Activated naive CD4-positive, alpha-beta T cell treated with anti-CD3 and anti-CD28 coated beads for 36 hours (primary cell): ENCODE measurements at regions not wholly inside any gene's neighbourhood (a gene's known extent, or its start where the extent isn't known, plus 50 kb on each side); places are given as distances from the start of the nearest gene placed in this dataset.
"Not testable (repeated sequence)": the region's sequence is repeated elsewhere in the genome, so short reads cannot be mapped to it uniquely, and the experiment has no call there.

Experiments
- CTCF ChIA-PET: fragments of 350-600 bp; sonication (Branson Sonifier 250); formaldehyde crosslinking; loops from one replicate; lab custom pipeline; 2021; ENCODE audit warnings: antibody characterized with exemption; lab: Charles Lee
- DNase-seq: peaks from one replicate; pipeline ENCODE4 v3.0.0-alpha.2; 2020
- H3K27ac Mint-ChIP-seq: one replicate; pipeline ENCODE4 v1.8.0; 2021; ENCODE audit warnings: mild to moderate bottlenecking, mixed read lengths
- H3K27me3 Mint-ChIP-seq: one replicate; pipeline ENCODE4 v1.8.0; 2021; ENCODE audit warnings: low read depth, mixed read lengths
- H3K36me3 Mint-ChIP-seq: one replicate; pipeline ENCODE4 v1.8.0; 2021; ENCODE audit warnings: low read depth, mixed read lengths
- H3K4me1 Mint-ChIP-seq: one replicate; pipeline ENCODE4 v1.8.0; 2021; ENCODE audit warnings: low read depth, mixed read lengths
- H3K4me3 Mint-ChIP-seq: one replicate; pipeline ENCODE4 v1.8.0; 2021; ENCODE audit warnings: mild to moderate bottlenecking, moderate library complexity, mixed read lengths
- H3K9me3 Mint-ChIP-seq: one replicate; pipeline ENCODE4 v1.8.0; 2021; ENCODE audit warnings: mixed read lengths
- intact Hi-C: fragments of 100-400 bp; cut with micrococcal nuclease; formaldehyde crosslinking; loops from one replicate; pipeline ENCODE4 v1.15.1; 2023

DNA sequence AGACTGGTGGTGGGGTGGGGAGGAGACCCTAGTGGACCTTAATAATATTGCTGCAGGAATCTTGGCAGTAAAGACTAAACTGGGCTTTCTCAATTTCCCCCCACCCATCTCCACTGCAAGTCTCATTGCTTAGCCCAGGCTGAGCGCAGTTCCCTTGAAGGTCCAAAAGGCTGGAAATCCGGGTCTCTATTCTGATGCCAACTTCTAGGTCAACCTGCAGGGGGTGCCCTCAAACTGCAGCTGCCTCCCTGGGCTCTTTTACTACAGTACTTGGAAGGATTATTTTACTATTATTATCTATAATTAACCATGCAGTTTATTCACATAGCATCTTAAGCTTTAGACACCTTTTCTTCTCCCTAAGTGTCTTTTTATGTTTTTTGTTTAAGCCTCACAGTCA, 85.4 kb upstream of the WARS2 start:
- intact Hi-C loops: no loop called here
- no peaks in the 10 kb centered on the region for H3K9me3 Mint-ChIP-seq

GRCh38 chr1:119226321-119226720, 85.9 kb upstream of the WARS2 start:
- DNase-seq: no peak
- Mint-ChIP-seq H3K27ac (no peak overlapping the region), H3K4me3 (no peak overlapping the region), H3K9me3 (no peaks in the 10 kb centered on the region), H3K27me3 (no peaks in the 10 kb centered on the region), H3K4me1 (no peaks in the 10 kb centered on the region), H3K36me3 (peaks cover 7% of the 10 kb centered on the region)
- CTCF ChIA-PET: interaction anchor here (0.6 kb wide), 1 partner anchor 160 kb away, joined by 3 read pairs; no protein-coding TSS in a partner anchor
- intact Hi-C loops: no loop called here

More for the DNA sequence above, 85.4 kb upstream of the WARS2 start:
- no peak overlapping the region for H3K4me3 Mint-ChIP-seq
- CTCF ChIA-PET: interaction anchor here (0.6 kb wide), 1 partner anchor 160 kb away, joined by 3 read pairs; no protein-coding TSS in a partner anchor
- H3K36me3 Mint-ChIP-seq: peaks cover 7% of the 10 kb centered on the region
- H3K27ac Mint-ChIP-seq: no peak overlapping the region
- no peaks in the 10 kb centered on the region for H3K4me1 Mint-ChIP-seq
- no peak for DNase-seq
- no peaks in the 10 kb centered on the region for H3K27me3 Mint-ChIP-seq

GRCh38 chr1:119226913-119227312, 86.5 kb upstream of the WARS2 start:
- no peak overlapping the region for H3K4me3 Mint-ChIP-seq
- intact Hi-C loops: no loop called here
- H3K4me1 Mint-ChIP-seq: no peaks in the 10 kb centered on the region
- no peak for DNase-seq
- H3K27ac Mint-ChIP-seq: no peak overlapping the region
- H3K27me3 Mint-ChIP-seq: no peaks in the 10 kb centered on the region
- peaks cover 7% of the 10 kb centered on the region for H3K36me3 Mint-ChIP-seq
- CTCF ChIA-PET: no interaction called here
- no peaks in the 10 kb centered on the region for H3K9me3 Mint-ChIP-seq

- CTCF ChIA-PET: no interaction called here
- Mint-ChIP-seq H3K4me3 (no peak overlapping the region), H3K36me3 (peaks cover 7% of the 10 kb centered on the region), H3K27me3 (no peaks in the 10 kb centered on the region), H3K9me3 (no peaks in the 10 kb centered on the region), H3K4me1 (no peaks in the 10 kb centered on the region), H3K27ac (no peak overlapping the region)
- no peak for DNase-seq
- intact Hi-C loops: no loop called here
Measured at GRCh38 chr1:119227456-119227855, 87.0 kb upstream of the WARS2 start.

- Mint-ChIP-seq H3K36me3 (peaks cover 3% of the 10 kb centered on the region), H3K9me3 (no peaks in the 10 kb centered on the region), H3K27ac (no peak overlapping the region), H3K4me1 (no peaks in the 10 kb centered on the region), H3K4me3 (no peak overlapping the region), H3K27me3 (no peaks in the 10 kb centered on the region)
- no peak for DNase-seq
- CTCF ChIA-PET: no interaction called here
- intact Hi-C loops: no loop called here
Measured at GRCh38 chr1:119228335-119229080, 88.1 kb upstream of the WARS2 start.

- Mint-ChIP-seq H3K4me3 (no peak overlapping the region), H3K27ac (no peak overlapping the region), H3K4me1 (no peaks in the 10 kb centered on the region), H3K36me3 (peaks cover 4% of the 10 kb centered on the region), H3K27me3 (no peaks in the 10 kb centered on the region), H3K9me3 (no peaks in the 10 kb centered on the region)
- DNase-seq: no peak
- intact Hi-C loops: no loop called here
- CTCF ChIA-PET: no interaction called here
Measured at GRCh38 chr1:119235120-119235519, 94.7 kb upstream of the WARS2 start.

- intact Hi-C loops: no loop called here
- H3K4me1 Mint-ChIP-seq: no peaks in the 10 kb centered on the region
- CTCF ChIA-PET: interaction anchor here (0.9 kb wide), 1 partner anchor 9 kb away, joined by 3 read pairs; no protein-coding TSS in a partner anchor
- no peaks in the 10 kb centered on the region for H3K9me3 Mint-ChIP-seq
- DNase-seq: no peak
- H3K36me3 Mint-ChIP-seq: no peaks in the 10 kb centered on the region
- H3K27ac Mint-ChIP-seq: no peak overlapping the region
- no peaks in the 10 kb centered on the region for H3K27me3 Mint-ChIP-seq
- no peak overlapping the region for H3K4me3 Mint-ChIP-seq
Measured at GRCh38 chr1:119245881-119246280, 105.4 kb upstream of the WARS2 start.

DNA sequence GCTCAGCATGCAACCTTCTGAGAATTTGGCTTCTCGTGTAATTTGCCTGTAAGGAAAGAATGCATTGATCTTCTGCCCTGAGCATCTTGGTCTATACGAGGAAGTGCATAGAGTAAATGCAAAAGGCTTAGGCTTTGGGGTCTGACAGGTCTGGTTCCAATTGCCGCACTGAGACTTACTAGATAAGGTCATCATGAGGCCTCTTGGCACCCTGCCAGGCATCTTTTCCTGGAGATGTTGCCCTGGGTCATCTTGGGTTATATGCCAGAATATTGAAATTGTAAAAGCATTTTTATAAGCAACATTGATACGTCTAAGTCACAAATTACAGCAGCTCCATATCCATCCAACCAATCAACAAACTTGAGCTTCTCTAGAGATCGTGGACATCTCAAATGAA, 108.8 kb upstream of the WARS2 start:
- intact Hi-C loops: no loop called here
- Mint-ChIP-seq H3K36me3 (no peaks in the 10 kb centered on the region), H3K27me3 (no peaks in the 10 kb centered on the region), H3K27ac (no peak overlapping the region), H3K4me1 (no peaks in the 10 kb centered on the region), H3K4me3 (no peak overlapping the region), H3K9me3 (no peaks in the 10 kb centered on the region)
- no peak for DNase-seq
- CTCF ChIA-PET: no interaction called here

GRCh38 chr1:119250299-119250698, 109.8 kb upstream of the WARS2 start:
- H3K27me3 Mint-ChIP-seq: no peaks in the 10 kb centered on the region
- H3K27ac Mint-ChIP-seq: no peak overlapping the region
- intact Hi-C loops: no loop called here
- H3K36me3 Mint-ChIP-seq: no peaks in the 10 kb centered on the region
- H3K4me3 Mint-ChIP-seq: no peak overlapping the region
- CTCF ChIA-PET: no interaction called here
- H3K4me1 Mint-ChIP-seq: no peaks in the 10 kb centered on the region
- no peak for DNase-seq
- H3K9me3 Mint-ChIP-seq: no peaks in the 10 kb centered on the region

GRCh38 chr1:119251751-119252150, 111.3 kb upstream of the WARS2 start:
- CTCF ChIA-PET: no interaction called here
- H3K27ac Mint-ChIP-seq: no peak overlapping the region
- H3K9me3 Mint-ChIP-seq: no peaks in the 10 kb centered on the region
- H3K36me3 Mint-ChIP-seq: no peaks in the 10 kb centered on the region
- no peak overlapping the region for H3K4me3 Mint-ChIP-seq
- intact Hi-C loops: no loop called here
- H3K27me3 Mint-ChIP-seq: no peaks in the 10 kb centered on the region
- no peaks in the 10 kb centered on the region for H3K4me1 Mint-ChIP-seq
- no peak for DNase-seq

- Mint-ChIP-seq H3K4me1 (no peaks in the 10 kb centered on the region), H3K9me3 (peaks cover 5% of the 10 kb centered on the region), H3K4me3 (no peak overlapping the region), H3K27me3 (no peaks in the 10 kb centered on the region), H3K27ac (no peak overlapping the region), H3K36me3 (no peaks in the 10 kb centered on the region)
- intact Hi-C loops: no loop called here
- DNase-seq: no peak
- CTCF ChIA-PET: no interaction called here
Measured at GRCh38 chr1:119253366-119253765, 112.9 kb upstream of the WARS2 start.

DNA sequence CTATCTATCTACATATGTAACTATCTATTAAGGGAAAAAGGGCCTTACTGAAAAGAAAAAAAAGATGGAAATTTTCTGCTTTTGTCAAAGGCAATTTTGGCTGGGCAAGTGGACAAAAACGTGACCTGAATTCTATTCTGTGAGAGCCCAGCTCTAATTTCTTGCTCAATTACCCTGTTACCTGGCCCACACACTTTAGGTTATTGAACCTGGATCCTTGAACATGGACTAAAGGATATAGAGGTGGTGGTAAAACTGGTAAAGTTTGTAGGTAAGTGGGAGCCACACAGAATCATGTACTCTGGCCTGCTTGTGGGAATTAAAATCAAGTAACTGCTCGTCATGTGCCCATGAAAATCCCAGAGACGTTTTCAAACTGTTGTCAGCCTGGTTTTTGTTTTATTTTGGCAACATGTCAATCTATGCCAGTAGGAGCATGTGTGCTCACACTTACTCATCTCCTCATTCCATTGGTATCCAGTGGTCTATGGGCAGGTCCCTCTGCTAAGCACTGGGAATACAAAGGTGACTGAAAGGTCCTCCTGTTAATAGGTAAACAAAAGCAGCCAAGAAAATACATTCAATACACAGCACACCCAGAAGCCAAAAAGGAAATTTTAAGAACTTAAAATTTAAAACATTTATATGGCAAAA, 113.7 kb upstream of the WARS2 start:
- DNase-seq: no peak
- no peak overlapping the region for H3K4me3 Mint-ChIP-seq
- CTCF ChIA-PET: no interaction called here
- H3K27ac Mint-ChIP-seq: no peak overlapping the region
- H3K27me3 Mint-ChIP-seq: no peaks in the 10 kb centered on the region
- peaks cover 9% of the 10 kb centered on the region for H3K9me3 Mint-ChIP-seq
- H3K36me3 Mint-ChIP-seq: no peaks in the 10 kb centered on the region
- intact Hi-C loops: no loop called here
- H3K4me1 Mint-ChIP-seq: no peaks in the 10 kb centered on the region

DNA sequence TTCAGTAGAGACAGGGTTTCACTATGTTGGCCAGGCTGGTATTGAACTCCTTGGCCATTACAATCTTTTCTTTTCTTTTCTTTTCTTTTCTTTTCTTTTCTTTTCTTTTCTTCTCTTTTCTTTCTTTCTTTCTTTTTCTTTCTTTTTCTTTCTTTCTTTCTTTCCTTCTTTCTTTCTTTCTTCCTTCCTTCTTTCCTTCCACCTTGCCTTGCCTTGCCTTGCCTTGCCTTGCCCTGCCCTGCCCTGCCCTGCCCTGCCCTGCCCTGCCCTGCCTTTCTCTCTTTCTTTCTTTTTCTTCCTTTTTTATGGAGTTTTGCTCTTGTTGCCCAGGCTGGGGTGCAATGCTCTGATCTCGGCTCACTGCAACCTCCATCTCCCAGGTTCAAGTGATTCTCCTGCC, 112.5 kb upstream of the HAO2 start:
- H3K9me3 Mint-ChIP-seq, CTCF ChIA-PET, H3K36me3 Mint-ChIP-seq, H3K4me3 Mint-ChIP-seq, DNase-seq, H3K27me3 Mint-ChIP-seq, H3K4me1 Mint-ChIP-seq, intact Hi-C loops, H3K27ac Mint-ChIP-seq: not testable (repeated sequence)
